Activated CD8-positive, alpha-beta memory T cell treated with anti-CD3 and anti-CD28 coated beads for 24 hours (primary cell): ENCODE measurements at regions not wholly inside any gene's neighbourhood (a gene's known extent, or its start where the extent isn't known, plus 50 kb on each side); places are given as distances from the start of the nearest gene placed in this dataset.
A peak's percentile ranks its signal among the peaks of the same experiment; 100 is the strongest.

Experiments
- DNase-seq: peaks from one replicate; pipeline ENCODE4 v3.0.0-alpha.2; 2020

GRCh38 chrX:39653691-39654090, 444.1 kb downstream of the BCOR start:
- DNase-seq = no peak

DNA sequence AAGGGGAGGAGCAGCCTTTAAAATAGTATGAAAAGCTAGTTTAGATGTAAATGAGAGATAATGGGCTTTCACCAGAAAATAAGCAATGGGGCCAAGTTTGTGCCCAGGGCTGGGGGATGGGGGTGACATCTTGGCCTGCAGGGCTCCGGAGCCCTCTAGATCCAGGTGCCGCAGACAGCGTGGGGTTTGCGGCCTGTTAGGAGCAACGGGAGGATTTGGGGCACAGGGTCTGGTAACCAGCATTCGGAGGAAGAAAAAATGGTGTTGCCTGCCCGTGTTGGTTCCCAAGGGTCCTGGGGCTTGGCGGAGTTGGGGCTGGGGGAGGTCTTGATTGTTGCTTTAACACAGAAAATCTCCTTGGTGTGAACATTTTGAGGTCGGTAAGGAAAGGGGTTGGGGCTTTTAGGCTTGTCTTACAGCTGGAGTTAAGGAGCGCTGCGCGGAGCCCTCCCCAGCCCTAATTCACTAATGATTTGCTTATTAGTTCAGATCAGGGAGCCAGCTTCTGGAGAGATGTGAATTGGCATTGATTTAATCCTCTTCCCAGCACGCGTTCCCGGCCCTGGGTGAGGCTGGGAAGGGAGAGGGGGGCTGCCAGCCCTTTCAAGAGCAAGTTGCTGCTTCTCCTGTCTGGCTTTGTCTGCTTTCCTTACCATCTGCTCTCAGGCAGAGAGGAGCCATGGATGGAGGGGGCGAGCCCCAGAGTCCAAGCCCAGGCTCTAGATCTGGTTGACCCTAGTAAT, 443.4 kb downstream of the BCOR start:
- DNase-seq = peak; percentile 52

DNA sequence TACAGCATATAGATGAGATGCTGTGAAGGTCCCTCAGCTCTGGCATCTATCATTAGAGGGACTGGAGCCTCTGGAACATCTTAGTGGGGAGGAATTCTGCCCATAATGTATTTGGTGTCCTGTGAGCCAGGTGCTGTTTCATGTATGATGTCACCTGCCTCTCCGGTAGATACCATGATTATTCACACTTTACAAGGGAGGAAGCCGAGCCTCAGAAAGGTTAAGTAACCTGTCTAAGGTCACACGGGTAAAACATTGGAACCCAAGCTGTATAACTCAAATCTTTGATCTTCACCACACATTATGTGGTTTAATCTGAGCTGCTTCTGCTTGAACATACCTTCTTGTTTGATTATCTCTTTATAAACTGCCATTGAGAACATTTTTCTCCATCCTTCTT, 442.8 kb downstream of the BCOR start:
- no peak for DNase-seq

DNA sequence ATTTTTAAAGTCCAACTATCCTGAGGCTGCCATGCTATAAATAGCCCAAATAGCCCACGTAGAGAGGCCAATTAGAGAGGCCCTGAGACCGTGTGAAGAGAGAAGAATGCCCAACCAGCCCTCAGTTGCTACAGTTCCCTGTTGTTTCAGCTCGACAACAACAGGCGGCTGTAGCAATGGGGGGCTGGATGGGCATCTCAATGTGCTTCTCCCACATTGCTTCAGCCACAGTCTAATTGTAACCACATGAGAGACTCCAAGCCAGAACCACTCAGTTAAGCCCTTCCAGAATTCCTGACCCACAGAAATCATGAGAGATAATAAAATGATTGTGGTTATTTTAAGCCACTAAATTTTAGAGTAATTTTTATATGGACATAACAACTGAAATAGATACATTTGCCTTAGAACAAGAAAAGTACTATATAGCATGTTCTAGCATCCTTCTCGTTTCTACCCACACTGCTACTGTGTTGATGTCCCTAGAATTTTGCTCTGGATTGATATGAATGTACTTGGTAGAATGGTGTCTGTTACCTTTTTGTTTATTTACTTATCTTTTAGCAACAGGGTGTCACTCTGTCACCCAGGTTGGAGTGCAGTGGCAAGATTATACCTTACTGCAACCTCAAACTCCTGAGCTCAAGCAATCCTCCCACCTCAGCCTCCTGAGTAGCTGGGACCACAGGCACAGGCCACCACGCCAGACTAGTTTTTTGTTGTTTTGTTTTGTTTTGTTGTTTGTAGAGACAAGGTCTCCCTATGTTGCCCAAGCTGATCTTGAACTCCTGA, 436.4 kb downstream of the BCOR start:
- DNase-seq = no peak

DNA sequence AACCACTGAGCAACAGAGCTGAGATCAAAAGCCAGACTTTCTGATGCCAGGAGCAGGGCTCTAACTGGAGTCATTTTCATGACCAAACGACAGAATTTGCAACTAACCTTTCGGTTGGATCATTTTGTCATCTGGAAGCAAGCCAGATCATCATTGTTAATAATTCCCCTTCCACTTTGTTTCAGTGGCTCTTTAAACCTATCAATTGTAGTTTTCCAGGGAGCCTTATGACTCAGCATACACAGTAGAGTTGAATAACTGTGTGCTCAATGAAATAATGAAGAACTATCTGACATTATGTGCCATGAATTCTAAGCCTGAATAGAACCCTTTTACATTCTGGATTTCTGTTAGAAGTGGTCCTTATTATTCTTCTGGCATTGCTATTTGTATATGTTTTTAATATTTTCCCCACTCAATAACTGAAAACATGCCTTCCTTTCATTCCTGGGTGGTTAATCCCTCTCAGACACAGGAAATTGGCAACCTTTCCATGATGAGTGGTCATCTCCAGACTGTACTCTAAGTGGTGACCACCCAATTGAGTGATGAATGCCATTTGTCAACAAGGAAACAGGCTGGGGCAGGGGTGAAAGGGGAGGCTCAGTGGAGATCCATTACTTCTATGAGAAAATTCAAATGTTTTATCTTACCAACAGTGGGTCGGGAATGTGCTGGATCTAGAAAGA, 431.8 kb downstream of the BCOR start:
- DNase-seq = no peak

DNA sequence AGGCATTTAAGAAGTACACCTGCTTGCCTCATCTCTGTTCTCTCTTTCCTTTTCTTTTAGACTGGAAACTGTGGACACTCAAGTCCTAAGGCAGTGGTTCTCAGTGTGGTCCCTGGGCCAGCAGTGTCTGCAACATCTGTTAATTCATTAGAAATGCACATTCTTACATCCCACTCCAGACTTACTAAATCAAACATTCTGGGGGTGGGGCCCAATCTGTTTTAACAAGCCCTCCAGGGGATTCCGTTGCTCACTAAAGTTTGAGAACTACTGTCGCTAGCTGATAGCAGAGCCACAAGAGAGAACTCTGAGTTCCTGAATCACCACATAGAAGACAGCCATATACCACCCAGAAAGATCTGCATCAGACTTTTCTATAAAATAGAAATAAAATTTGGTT, 430.6 kb downstream of the BCOR start:
- no peak for DNase-seq

DNA sequence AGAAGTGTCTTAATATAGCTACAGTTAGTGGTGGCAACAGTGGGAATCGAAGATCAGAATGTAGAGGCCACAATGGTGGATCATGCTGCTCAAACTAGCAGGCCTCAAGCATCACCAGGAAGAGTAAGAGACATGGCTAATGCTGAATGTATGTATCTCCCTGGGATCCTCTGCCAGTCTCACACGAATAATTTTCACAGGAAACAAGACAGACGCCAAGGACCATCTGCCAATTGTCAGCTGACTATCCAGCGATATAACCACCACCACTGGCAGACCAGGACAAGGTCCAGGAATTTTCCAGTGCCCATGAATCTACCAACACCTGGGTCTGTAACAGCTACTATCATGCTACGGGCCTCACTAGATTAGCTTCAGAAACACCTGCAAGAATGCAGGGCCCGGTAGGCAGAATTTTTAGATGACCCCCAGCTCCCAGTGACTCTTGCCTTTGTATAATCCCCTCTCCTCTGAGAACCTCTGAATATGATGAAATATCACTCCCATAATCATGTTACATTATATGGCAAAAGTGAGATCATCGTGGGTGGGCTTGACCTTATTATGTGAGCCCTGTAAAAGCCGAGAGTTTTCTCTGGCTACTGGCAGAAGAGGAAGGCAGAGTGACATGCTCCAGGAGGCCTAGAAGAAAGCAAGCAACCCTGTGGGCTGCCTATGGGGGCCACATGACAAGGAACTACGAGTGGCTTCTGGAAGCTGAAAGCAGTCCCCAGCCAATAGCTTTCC, 429.8 kb downstream of the BCOR start:
- DNase-seq = no peak

DNA sequence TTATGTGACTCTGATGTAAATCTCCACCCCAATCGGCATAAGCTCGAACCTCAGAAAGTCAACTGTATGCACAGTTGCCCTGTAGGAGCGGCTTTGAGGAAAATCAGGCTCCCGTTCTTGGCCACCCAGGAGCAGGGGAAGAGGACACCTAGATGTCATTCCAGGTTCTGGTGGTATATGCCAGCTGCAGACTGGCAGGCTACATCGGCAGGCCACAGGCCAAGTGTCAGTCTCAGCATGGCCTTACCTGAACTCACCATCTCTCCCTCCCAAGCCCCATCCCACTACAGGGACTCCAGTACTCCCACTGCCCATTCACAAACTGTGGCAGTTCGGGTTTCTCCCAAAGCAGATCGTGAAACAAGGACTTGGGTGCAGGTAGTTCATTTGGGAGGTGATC, 428.1 kb downstream of the BCOR start:
- no peak for DNase-seq

GRCh38 chrX:39670281-39670680, 427.5 kb downstream of the BCOR start:
- DNase-seq = no peak

DNA sequence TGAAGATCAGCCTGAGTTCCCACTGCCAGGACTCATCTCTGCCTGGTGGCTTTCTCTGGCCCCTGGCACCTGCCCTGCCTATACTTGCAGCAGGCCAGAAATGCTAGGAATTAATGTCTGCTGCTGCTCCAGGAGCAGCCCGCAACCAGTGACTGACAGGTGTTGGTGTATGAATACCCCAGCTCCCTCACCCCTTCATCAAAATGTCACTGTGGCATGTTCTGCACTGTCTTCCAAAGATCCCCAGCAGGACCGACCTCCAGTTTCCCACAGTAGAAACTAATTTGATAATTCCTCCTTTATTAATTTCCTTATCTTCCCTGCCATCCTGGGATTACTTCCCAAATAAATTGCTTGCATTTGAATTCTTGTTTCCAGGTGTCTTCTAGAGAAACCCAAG, 425.4 kb downstream of the BCOR start:
- no peak for DNase-seq

- no peak for DNase-seq
Measured at GRCh38 chrX:39674490-39675161, 423.1 kb downstream of the BCOR start.

DNA sequence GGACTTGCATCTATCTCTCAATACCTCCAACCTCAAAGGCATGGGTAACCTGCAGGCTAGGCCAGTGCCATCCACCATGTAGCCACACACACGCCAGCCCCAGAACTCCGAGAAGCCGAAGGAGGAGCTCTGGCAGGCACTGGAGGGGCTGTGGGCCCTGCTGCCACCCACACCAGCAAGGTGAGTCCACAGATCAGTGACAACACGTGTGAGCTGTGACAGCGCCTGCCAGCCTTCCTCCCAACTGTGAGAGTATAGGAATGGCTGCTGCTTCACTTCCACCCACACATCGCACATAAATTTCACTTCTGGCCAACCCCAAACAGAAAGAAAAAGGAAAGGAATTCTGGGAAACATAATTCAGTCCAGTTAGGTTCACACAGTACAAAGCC, 422.6 kb downstream of the BCOR start:
- DNase-seq = no peak

- DNase-seq = no peak
Measured at GRCh38 chrX:39675619-39676018, 422.1 kb downstream of the BCOR start.

DNA sequence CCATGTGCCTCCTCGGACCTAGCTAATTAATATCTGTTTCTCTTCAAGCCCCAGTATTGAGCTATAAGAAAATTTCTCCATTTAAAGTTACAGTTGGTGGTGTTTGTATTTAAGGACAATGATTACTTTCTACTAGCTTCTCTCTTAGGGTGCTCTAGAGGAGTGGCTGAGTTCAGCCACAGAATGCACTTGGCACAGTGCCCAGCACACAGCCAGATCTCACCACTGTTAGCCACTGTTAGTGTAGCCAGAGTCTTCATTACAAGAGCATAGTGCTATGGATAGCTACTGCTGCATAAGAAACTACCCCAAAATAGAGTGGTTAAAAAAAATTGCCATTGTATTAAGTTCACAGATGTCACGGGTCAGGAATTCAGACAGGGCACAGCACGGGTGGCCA, 421.3 kb downstream of the BCOR start:
- no peak for DNase-seq

- DNase-seq = no peak
Measured at GRCh38 chrX:39677585-39677977, 420.2 kb downstream of the BCOR start.

GRCh38 chrX:39677978-39678791, 419.6 kb downstream of the BCOR start:
- DNase-seq = no peak

DNA sequence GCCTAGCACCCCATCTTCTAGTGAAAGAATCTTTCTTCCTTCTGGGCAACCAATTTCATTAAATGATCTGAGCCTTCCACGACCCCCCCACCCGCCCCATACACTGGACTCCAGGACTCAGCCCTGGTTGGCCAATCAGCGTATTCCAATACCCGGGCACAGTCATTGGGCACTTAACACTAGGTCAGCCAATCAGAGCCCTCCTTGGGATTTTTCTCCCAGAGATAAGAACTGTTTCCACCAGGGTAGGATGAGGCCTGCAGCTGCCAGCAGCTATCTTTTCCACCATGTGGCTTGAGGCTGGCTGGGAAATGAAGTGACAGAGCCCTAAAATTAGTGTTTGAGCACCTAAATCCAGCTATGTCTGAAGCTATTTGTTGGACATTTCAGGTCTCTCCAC, 418.8 kb downstream of the BCOR start:
- DNase-seq = no peak

- no peak for DNase-seq
Measured at GRCh38 chrX:39679497-39680157, 418.1 kb downstream of the BCOR start.

DNA sequence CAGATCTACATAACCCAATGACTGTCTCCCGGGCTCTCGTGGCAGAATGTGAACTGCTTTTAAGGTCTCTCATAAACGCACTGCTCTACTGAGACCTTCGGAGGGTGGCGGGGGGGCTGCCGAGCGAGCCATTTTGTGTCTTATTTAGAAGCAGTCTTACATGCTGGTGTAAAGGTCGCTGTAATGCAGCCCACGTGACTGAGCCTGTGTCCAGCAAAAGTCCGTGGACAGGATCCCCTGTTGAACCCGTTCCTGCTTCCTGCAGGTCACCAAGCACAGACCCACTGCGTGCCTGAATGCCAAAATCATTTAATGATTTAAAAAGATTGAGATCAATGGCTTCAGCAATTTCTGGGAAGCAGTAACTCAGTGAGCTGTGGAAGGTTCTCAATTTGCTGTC, 415.9 kb downstream of the BCOR start:
- DNase-seq = no peak

DNA sequence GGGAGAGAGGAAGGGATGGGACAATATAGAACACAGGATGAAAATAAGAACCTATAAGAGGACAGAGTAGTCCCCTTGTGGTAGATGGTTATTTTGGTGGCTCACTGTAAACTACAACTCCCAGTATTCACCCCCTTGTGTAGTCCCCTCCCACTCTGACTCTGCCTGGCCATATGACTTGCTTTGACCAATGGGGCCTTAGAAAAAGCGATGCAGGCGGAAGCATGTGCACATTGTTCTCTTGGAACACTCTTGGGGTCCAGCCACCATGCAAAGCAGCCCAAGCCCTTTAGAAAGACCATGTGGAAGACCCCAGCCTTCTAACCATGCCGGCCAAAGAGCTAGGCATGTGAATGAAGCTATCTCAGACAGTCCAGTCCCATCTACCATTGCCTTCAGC, 415.0 kb downstream of the BCOR start:
- no peak for DNase-seq

DNA sequence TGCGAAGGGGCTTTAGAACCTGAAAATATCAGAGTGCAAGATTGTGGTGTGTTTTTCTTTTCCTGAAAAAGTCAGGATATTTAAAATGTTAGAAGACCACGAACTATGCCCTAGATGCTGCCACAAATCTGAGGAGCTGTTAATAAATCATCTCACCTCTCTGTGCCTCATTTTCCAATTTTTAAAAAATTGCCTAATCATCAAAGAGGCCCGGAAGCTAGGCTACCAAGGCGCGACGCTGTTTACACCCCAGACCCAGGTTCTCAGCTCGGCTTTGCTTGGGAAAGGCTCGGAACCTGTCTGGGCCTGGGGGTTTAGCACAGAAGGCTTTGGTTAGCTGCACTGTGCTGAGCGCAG, 409.6 kb downstream of the BCOR start:
- DNase-seq = no peak
